DND-41 (cell line): ENCODE measurements at regions not wholly inside any gene's neighbourhood (a gene's known extent, or its start where the extent isn't known, plus 50 kb on each side); places are given as distances from the start of the nearest gene placed in this dataset.

Experiments used
- ATAC-seq: fragments of 200-7000 bp; cut with Tn5 transposase; 3 replicates; pipeline ENCODE4 v1.9.1; 2021; ENCODE audit warnings: low read depth; ENCODE audit not compliant: insufficient read depth
- DNase-seq: peaks from one replicate; pipeline ENCODE4 v3.0.0-alpha.2; 2020
- H2AFZ ChIP-seq: 2 replicates; pipeline ENCODE4 v1.6.0; 2012; ENCODE audit warnings: low read depth, low read length
- H3K27ac ChIP-seq: 2 replicates; pipeline ENCODE4 v1.5.1; 2012; ENCODE audit warnings: low read length, inconsistent platforms
- H3K27me3 ChIP-seq: fragments of 200-600 bp; sonication (generic); 2 replicates; pipeline ENCODE4 v1.6.0; 2012; ENCODE audit warnings: low read length, mild to moderate bottlenecking, inconsistent platforms; ENCODE audit not compliant: insufficient read depth, poor library complexity
- H3K36me3 ChIP-seq: 2 replicates; pipeline ENCODE4 v1.5.1; 2012; ENCODE audit warnings: low read length, inconsistent platforms; ENCODE audit not compliant: insufficient read depth
- H3K4me1 ChIP-seq: 2 replicates; pipeline ENCODE4 v1.5.1; 2012; ENCODE audit warnings: mild to moderate bottlenecking, low read length; ENCODE audit not compliant: insufficient read depth
- H3K4me2 ChIP-seq: 2 replicates; pipeline ENCODE4 v1.6.0; 2012; ENCODE audit warnings: mild to moderate bottlenecking, moderate library complexity, low read length, inconsistent platforms; ENCODE audit not compliant: insufficient read depth
- H3K4me3 ChIP-seq, 2 experiments: fragments of 200-600 bp in 1 of 2; shearing (Covaris generic) in 1 of 2; 2 replicates each; pipeline ENCODE4 v1.5.1; 2012 to 2016; ENCODE audit warnings: inconsistent platforms in 2 of 2, low read length in 2 of 2, mild to moderate bottlenecking in 2 of 2, low read depth in 1 of 2, moderate library complexity in 1 of 2
- H3K79me2 ChIP-seq: 2 replicates; pipeline ENCODE4 v1.6.0; 2012; ENCODE audit warnings: low read length, inconsistent platforms; ENCODE audit not compliant: insufficient read depth
- H3K9ac ChIP-seq: 2 replicates; pipeline ENCODE4 v1.6.0; 2012; ENCODE audit warnings: low read depth, mild to moderate bottlenecking, inconsistent platforms, low read length, moderate library complexity
- H3K9me3 ChIP-seq: 2 replicates; pipeline ENCODE4 v1.5.1; 2012; ENCODE audit warnings: low read length, moderate library complexity, mild to moderate bottlenecking, inconsistent platforms; ENCODE audit not compliant: insufficient read depth, severe bottlenecking
- H4K20me1 ChIP-seq: 2 replicates; pipeline ENCODE4 v1.6.0; 2012; ENCODE audit warnings: low read length; ENCODE audit not compliant: insufficient read depth
- EZH2 ChIP-seq: IDR thresholded peaks from 3 replicates; pipeline ENCODE4 v1.6.1; 2012; ENCODE audit warnings: borderline replicate concordance, low read depth, mild to moderate bottlenecking, moderate library complexity, low read length, inconsistent platforms; ENCODE audit not compliant: severe bottlenecking
- TF ChIP-seq, protein P1 (sequence below): IDR thresholded peaks from 2 replicates; pipeline ENCODE4 v1.5.1; 2012; ENCODE audit warnings: borderline replicate concordance, low read length, moderate library complexity, mild to moderate bottlenecking; ENCODE audit not compliant: poor library complexity, severe bottlenecking; ENCODE audit errors: extremely low read depth

DNA sequence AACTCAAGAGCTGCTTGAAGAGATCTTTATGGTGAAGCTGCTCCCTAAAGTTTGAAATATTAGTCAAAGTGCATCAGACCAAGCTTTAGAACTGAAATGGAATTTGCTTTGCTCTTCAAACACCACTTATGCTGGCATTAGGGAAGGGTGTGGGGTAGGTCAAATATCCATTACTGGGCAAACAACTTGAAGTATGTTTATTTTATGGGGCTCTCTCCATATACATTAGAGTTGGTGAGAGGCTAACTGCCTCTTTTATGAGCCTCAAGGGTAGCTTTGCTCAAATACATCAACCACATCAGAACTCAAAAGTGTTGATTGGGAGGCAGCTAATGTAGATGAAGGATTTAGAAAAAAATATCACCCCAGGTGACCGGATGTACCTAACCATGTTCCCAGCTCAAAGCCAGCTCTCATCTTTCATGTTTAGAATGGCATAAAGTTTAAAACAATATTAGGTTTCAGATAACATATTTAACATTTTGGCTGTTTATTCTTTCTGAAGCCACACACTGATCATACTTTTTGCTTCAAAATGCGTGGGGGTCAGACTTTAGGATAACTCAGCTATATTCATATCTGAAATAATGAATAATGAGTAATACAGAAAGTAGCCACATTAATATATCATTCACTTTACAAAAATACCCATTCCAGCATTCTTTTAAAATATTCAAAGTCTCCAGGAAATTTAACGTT, 318.6 kb downstream of the PTEN start:
- H3K4me1 ChIP-seq: peaks cover 14% of the 10 kb centered on the region
- H3K4me3 ChIP-seq: no peak overlapping the region
- no peak overlapping the region for H2AFZ ChIP-seq
- H3K79me2 ChIP-seq: no peaks in the 10 kb centered on the region
- H3K9me3 ChIP-seq: no peaks in the 10 kb centered on the region
- no peak for ATAC-seq
- DNase-seq: no peak
- H3K9ac ChIP-seq: no peak overlapping the region
- no peaks in the 10 kb centered on the region for H4K20me1 ChIP-seq
- TF ChIP-seq EZH2: no peak
- TF ChIP-seq, protein P1, sequence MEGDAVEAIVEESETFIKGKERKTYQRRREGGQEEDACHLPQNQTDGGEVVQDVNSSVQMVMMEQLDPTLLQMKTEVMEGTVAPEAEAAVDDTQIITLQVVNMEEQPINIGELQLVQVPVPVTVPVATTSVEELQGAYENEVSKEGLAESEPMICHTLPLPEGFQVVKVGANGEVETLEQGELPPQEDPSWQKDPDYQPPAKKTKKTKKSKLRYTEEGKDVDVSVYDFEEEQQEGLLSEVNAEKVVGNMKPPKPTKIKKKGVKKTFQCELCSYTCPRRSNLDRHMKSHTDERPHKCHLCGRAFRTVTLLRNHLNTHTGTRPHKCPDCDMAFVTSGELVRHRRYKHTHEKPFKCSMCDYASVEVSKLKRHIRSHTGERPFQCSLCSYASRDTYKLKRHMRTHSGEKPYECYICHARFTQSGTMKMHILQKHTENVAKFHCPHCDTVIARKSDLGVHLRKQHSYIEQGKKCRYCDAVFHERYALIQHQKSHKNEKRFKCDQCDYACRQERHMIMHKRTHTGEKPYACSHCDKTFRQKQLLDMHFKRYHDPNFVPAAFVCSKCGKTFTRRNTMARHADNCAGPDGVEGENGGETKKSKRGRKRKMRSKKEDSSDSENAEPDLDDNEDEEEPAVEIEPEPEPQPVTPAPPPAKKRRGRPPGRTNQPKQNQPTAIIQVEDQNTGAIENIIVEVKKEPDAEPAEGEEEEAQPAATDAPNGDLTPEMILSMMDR: no peak
- H3K36me3 ChIP-seq: no peaks in the 10 kb centered on the region
- H3K4me2 ChIP-seq: no peak overlapping the region
- H3K27ac ChIP-seq: no peak overlapping the region
- H3K27me3 ChIP-seq: no peaks in the 10 kb centered on the region

DNA sequence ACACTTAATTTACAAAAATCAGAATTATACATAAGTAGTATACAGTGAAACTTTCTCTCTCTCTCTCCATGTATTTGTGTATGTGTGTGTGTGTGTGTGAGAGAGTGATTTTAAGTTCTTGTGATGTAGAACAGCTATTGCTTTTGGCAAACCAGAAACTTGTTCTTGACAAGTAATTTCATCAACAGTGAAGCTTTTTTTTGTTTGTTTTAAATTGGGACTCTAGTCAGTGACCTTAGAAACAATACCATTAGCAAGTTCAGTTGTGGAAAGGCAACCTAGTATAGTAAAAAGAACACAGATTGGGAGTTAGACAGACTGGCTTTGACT, 319.1 kb downstream of the PTEN start:
- no peaks in the 10 kb centered on the region for H3K36me3 ChIP-seq
- H2AFZ ChIP-seq: no peak overlapping the region
- DNase-seq (no peak), ATAC-seq (no peak)
- no peak overlapping the region for H3K4me2 ChIP-seq
- no peak overlapping the region for H3K9ac ChIP-seq
- H3K9me3 ChIP-seq: no peaks in the 10 kb centered on the region
- no peaks in the 10 kb centered on the region for H3K79me2 ChIP-seq
- H3K27me3 ChIP-seq: no peaks in the 10 kb centered on the region
- H4K20me1 ChIP-seq: no peaks in the 10 kb centered on the region
- no peak overlapping the region for H3K27ac ChIP-seq
- H3K4me3 ChIP-seq: no peak overlapping the region
- TF ChIP-seq, protein P1: no peak
- no peak for TF ChIP-seq EZH2
- H3K4me1 ChIP-seq: peaks cover 14% of the 10 kb centered on the region

DNA sequence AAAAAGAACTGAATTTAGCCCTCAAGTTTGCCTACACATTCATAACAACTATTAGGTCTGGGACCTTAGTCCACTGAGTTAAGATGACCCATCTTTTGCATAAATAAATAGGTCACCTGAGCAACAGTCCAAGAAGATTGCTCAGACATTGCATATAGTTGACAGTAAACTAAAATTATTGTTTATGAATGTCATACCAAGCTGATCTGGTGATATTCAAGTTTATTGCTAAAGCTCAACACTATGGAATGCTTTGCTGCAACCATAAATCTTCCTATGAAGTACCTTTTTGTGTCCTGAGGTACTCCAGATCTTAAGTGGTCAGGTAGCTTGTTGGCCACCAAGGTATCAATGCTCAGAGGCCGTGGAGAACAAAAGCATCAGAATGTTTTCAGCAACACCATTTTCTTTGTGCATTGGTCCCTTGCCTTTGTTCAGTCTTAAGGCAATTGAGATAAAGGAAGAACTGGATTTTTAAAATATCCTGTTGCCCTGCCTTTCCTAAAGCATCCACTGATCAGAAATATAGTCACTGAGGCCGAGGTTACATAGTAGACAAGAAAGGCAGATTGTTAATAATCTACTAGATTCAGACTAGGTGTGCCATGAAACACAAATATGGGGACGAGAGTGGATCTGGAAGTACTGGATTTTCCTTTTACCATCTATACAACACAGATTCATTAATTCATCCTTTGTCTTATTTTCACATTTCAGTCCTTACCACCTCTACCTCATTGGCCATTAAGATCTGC, 321.3 kb downstream of the PTEN start:
- Histone ChIP-seq H3K36me3 (no peaks in the 10 kb centered on the region), H4K20me1 (no peaks in the 10 kb centered on the region), H3K4me2 (no peak overlapping the region), H3K9ac (no peak overlapping the region), H3K79me2 (no peaks in the 10 kb centered on the region), H3K4me1 (peaks cover 5% of the 10 kb centered on the region; the same call in 1 of the 2 replicates), H3K4me3 (no peak overlapping the region), H3K27ac (no peak overlapping the region), H3K9me3 (no peaks in the 10 kb centered on the region), H2AFZ (no peak overlapping the region), H3K27me3 (no peaks in the 10 kb centered on the region)
- ATAC-seq: no peak
- TF ChIP-seq EZH2: no peak
- TF ChIP-seq, protein P1: no peak
- DNase-seq: no peak
